Endothelial cell of umbilical vein (primary cell): ENCODE measurements at regions not wholly inside any gene's neighbourhood (a gene's known extent, or its start where the extent isn't known, plus 50 kb on each side); places are given as distances from the start of the nearest gene placed in this dataset.

Experiments used
- BruUV-seq: library from RNA; stranded (reverse); fragments of 400-500 nt; replicated peaks from 2 replicates; lab custom pipeline; 2021; lab: Mats Ljungman, UMichigan
- CTCF ChIA-PET: fragments of 300-600, 350-600 bp; sonication (Branson Sonifier 250); formaldehyde crosslinking; loops from one replicate; lab custom pipeline; 2021; ENCODE audit warnings: antibody characterized with exemption, inconsistent platforms; lab: Charles Lee
- POLR2A ChIA-PET: fragments of 300-600, 350-600 bp; sonication (Branson Sonifier 250); formaldehyde crosslinking; loops from one replicate; lab custom pipeline; 2021; ENCODE audit warnings: antibody characterized with exemption, inconsistent platforms; lab: Charles Lee
- DNase-seq: peaks from one replicate; pipeline ENCODE4 v3.0.0-alpha.2; 2011; ENCODE audit warnings: low read depth, low spot score
- FAIRE-seq: peaks from 2 replicates; lab custom pipeline; 2011; peaks lifted over from hg19 to GRCh38; lab: Jason Lieb, UNC
- H2AFZ ChIP-seq: 2 replicates; pipeline ENCODE4 v1.6.0; 2012; ENCODE audit warnings: low read depth, low read length, control low read depth, inconsistent platforms
- H3K27ac ChIP-seq: 2 replicates; pipeline ENCODE4 v1.5.1; 2011; ENCODE audit warnings: low read depth, mild to moderate bottlenecking, control low read depth, low read length, moderate library complexity; ENCODE audit not compliant: insufficient read depth
- H3K27me3 ChIP-seq, 2 experiments: 2 replicates each; pipeline versions ENCODE4 v1.6.0 to v1.6.1; 2011; ENCODE audit warnings: low read length in 2 of 2, mixed read lengths in 1 of 2; ENCODE audit not compliant: control insufficient read depth in 2 of 2, insufficient read depth in 2 of 2
- H3K36me3 ChIP-seq, 2 experiments: 2 replicates in 1 of 2; 3 replicates in 1 of 2; pipeline ENCODE4 v1.5.1; 2011; ENCODE audit warnings: low read length in 2 of 2, mild to moderate bottlenecking in 1 of 2, moderate library complexity in 1 of 2; ENCODE audit not compliant: control insufficient read depth in 2 of 2, insufficient read depth in 2 of 2; ENCODE audit errors: extremely low read depth in 1 of 2
- H3K4me1 ChIP-seq: 3 replicates; pipeline ENCODE4 v1.5.1; 2011; ENCODE audit warnings: mild to moderate bottlenecking, low read length; ENCODE audit not compliant: control insufficient read depth, insufficient read depth; ENCODE audit errors: extremely low read depth
- H3K4me2 ChIP-seq: 2 replicates; pipeline ENCODE4 v1.6.1; 2011; ENCODE audit warnings: low read length, control low read depth, mixed read lengths; ENCODE audit not compliant: insufficient read depth
- H3K4me3 ChIP-seq, 3 experiments: fragments of 200-600 bp in 1 of 3; sonication (generic), shearing (Covaris generic) in 1 of 3; replicated peaks in 1 of 3; 2 replicates each; pipeline ENCODE4 v1.5.1; 2011 to 2016; ENCODE audit warnings: control low read depth in 3 of 3, low read length in 3 of 3, mild to moderate bottlenecking in 2 of 3, inconsistent platforms in 1 of 3, low read depth in 1 of 3, moderate library complexity in 1 of 3; ENCODE audit not compliant: insufficient read depth in 1 of 3
- H3K79me2 ChIP-seq: 2 replicates; pipeline ENCODE4 v1.6.0; 2012; ENCODE audit warnings: low read length, inconsistent platforms; ENCODE audit not compliant: control insufficient read depth, insufficient read depth
- H3K9ac ChIP-seq: replicated peaks from 2 replicates; pipeline ENCODE3; 2011; ENCODE audit warnings: low read length, control low read depth; ENCODE audit not compliant: insufficient read depth; ENCODE audit errors: extremely low read depth
- H3K9me1 ChIP-seq: replicated peaks from 3 replicates; pipeline ENCODE4 v1.6.0; 2011; ENCODE audit warnings: mild to moderate bottlenecking, low read length; ENCODE audit not compliant: control insufficient read depth, insufficient read depth; ENCODE audit errors: extremely low read depth
- H3K9me3 ChIP-seq: replicated peaks from 2 replicates; pipeline ENCODE4 v1.5.1; 2012; ENCODE audit warnings: low read length, inconsistent platforms; ENCODE audit not compliant: control insufficient read depth, insufficient read depth
- H4K20me1 ChIP-seq: replicated peaks from 2 replicates; pipeline ENCODE3; 2011; ENCODE audit warnings: mild to moderate bottlenecking, low read length; ENCODE audit not compliant: control insufficient read depth, insufficient read depth; ENCODE audit errors: extremely low read depth
- CTCF ChIP-seq, 2 donors: IDR thresholded peaks; 1 replicate in 1 of 2; 2 replicates in 1 of 2; pipeline ENCODE4 v1.5.1; 2011; ENCODE audit warnings: low read length in 2 of 2, mild to moderate bottlenecking in 2 of 2, moderate library complexity in 2 of 2, control low read depth in 1 of 2, inconsistent platforms in 1 of 2, low read depth in 1 of 2; ENCODE audit not compliant: insufficient read depth in 1 of 2; ENCODE audit errors: extremely low read depth in 1 of 2
- EZH2 ChIP-seq: IDR thresholded peaks from 2 replicates; pipeline ENCODE4 v1.6.1; 2012; ENCODE audit warnings: borderline replicate concordance, low read depth, mild to moderate bottlenecking, moderate library complexity, low read length, inconsistent platforms; ENCODE audit not compliant: severe bottlenecking
- FOS ChIP-seq: IDR thresholded peaks from 2 replicates; pipeline ENCODE4 v1.6.1; 2011; ENCODE audit warnings: mild to moderate bottlenecking, low read length, moderate library complexity, borderline replicate concordance; ENCODE audit not compliant: insufficient read depth
- GATA2 ChIP-seq: IDR thresholded peaks from 2 replicates; pipeline ENCODE4 v1.7.0; 2011; ENCODE audit warnings: low read depth, mild to moderate bottlenecking, moderate library complexity, mixed read lengths, low read length; ENCODE audit not compliant: insufficient read length, insufficient read depth
- JUN ChIP-seq: IDR thresholded peaks from 2 replicates; pipeline ENCODE4 v1.6.1; 2011; ENCODE audit warnings: borderline replicate concordance, low read depth; ENCODE audit not compliant: insufficient read length, insufficient read depth
- MAX ChIP-seq: IDR thresholded peaks from 2 replicates; pipeline ENCODE4 v1.6.1; 2011; ENCODE audit not compliant: insufficient read depth, insufficient read length
- MYC ChIP-seq: IDR thresholded peaks from one replicate; pipeline ENCODE4 v1.6.1; 2011; ENCODE audit warnings: mild to moderate bottlenecking, low read depth, low read length
- POLR2A ChIP-seq: IDR thresholded peaks from 2 replicates; pipeline ENCODE4 v1.6.1; 2012; ENCODE audit warnings: low read depth, mild to moderate bottlenecking, control low read depth, low read length
- POLR2AphosphoS5 ChIP-seq: IDR thresholded peaks from 2 replicates; pipeline ENCODE4 v1.6.1; 2012; ENCODE audit warnings: low read depth, mild to moderate bottlenecking, control low read depth, low read length, moderate library complexity; ENCODE audit not compliant: insufficient read depth
- dilution Hi-C: fragments of 300-500 bp; cut with MboI; formaldehyde crosslinking; loops from one replicate; pipeline ENCODE4 v1.15.0; 2019; ENCODE audit warnings: low sequenced_read_pairs; ENCODE audit not compliant: extremely low pct_ligation_motif_present
- intact Hi-C: fragments of 100-400 bp; cut with micrococcal nuclease; formaldehyde crosslinking; loops from one replicate; pipeline ENCODE4 v1.10.0; 2022

GRCh38 chr1:230012093-230012393 lies 55.0 kb upstream of the GALNT2 start:
- no peaks in the 10 kb centered on the region for H3K36me3 ChIP-seq
- H3K4me3 ChIP-seq: no peak overlapping the region
- H3K4me2 ChIP-seq: no peak overlapping the region
- no TSS peak for BruUV-seq
- no peak overlapping the region for H3K9ac ChIP-seq
- no peaks in the 10 kb centered on the region for H4K20me1 ChIP-seq
- no peak overlapping the region for H2AFZ ChIP-seq
- dilution Hi-C loops: no loop called here
- POLR2A ChIA-PET: no interaction called here
- no peaks in the 10 kb centered on the region for H3K9me3 ChIP-seq
- no peak for FAIRE-seq
- H3K9me1 ChIP-seq: no peaks in the 10 kb centered on the region
- peaks cover 2 to 4% of the 10 kb centered on the region in 2 experiments for H3K27me3 ChIP-seq
- no peak overlapping the region for H3K27ac ChIP-seq
- TF ChIP-seq POLR2AphosphoS5 (no peak), JUN (no peak), MYC (no peak), MAX (no peak), CTCF (IDR thresholded peaks at IDR 0.05; ENCODE audit: extremely low read depth in 1 of 2, insufficient read depth in 1 of 2, low read depth in 1 of 2, low read length in 2 of 2) (no peak), POLR2A (no peak), FOS (no peak), EZH2 (no peak), GATA2 (no peak)
- no peaks in the 10 kb centered on the region for H3K79me2 ChIP-seq
- intact Hi-C loops: no loop called here
- DNase-seq: no peak
- CTCF ChIA-PET: no interaction called here
- no peaks in the 10 kb centered on the region for H3K4me1 ChIP-seq
